ENCODE measurements at regions not wholly inside any gene's neighbourhood (a gene's known extent, or its start where the extent isn't known, plus 50 kb on each side); places are given as distances from the start of the nearest gene placed in this dataset.
A peak's percentile ranks its signal among the peaks of the same experiment; 100 is the strongest.

GRCh38 chr6:144580771-144581170 lies 295.6 kb downstream of the UTRN start:
- no TSS peak for BruUV-seq (replicated peaks)
- Mint-ChIP-seq H3K4me1 (ENCODE audit: low read depth, unreplicated experiment) (no peaks in the 10 kb centered on the region), H3K4me3 (ENCODE audit: low read depth, unreplicated experiment) (no peak overlapping the region), H3K27ac (ENCODE audit: unreplicated experiment) (no peak overlapping the region), H3K27me3 (ENCODE audit: unreplicated experiment) (no peaks in the 10 kb centered on the region), H3K9me3 (ENCODE audit: low read depth, unreplicated experiment) (no peaks in the 10 kb centered on the region), H3K36me3 (ENCODE audit: insufficient read depth, unreplicated experiment) (peaks cover 5% of the 10 kb centered on the region)
- CTCF ChIA-PET = no interaction called here
- no peak for TF ChIP-seq CTCF (IDR thresholded peaks at IDR 0.05; ENCODE audit: unreplicated experiment)
- intact Hi-C loops (cut with micrococcal nuclease; ENCODE audit: unreplicated experiment) = loop anchor here (10.0 kb wide), 1 partner anchor 194 kb away; no protein-coding TSS in a partner anchor
- DNase-seq = no peak

GRCh38 chr6:144581812-144582537 lies 296.8 kb downstream of the UTRN start:
- Mint-ChIP-seq H3K36me3 (ENCODE audit: insufficient read depth, unreplicated experiment) (peaks cover 5% of the 10 kb centered on the region), H3K27ac (ENCODE audit: unreplicated experiment) (no peak overlapping the region), H3K27me3 (ENCODE audit: unreplicated experiment) (no peaks in the 10 kb centered on the region), H3K9me3 (ENCODE audit: low read depth, unreplicated experiment) (no peaks in the 10 kb centered on the region), H3K4me1 (ENCODE audit: low read depth, unreplicated experiment) (no peaks in the 10 kb centered on the region), H3K4me3 (ENCODE audit: low read depth, unreplicated experiment) (no peak overlapping the region)
- no TSS peak for BruUV-seq (replicated peaks)
- peak; percentile 1 for DNase-seq
- intact Hi-C loops (cut with micrococcal nuclease; ENCODE audit: unreplicated experiment) = loop anchor here (10.0 kb wide), 1 partner anchor 193 kb away; no protein-coding TSS in a partner anchor
- CTCF ChIA-PET = no interaction called here
- TF ChIP-seq CTCF (IDR thresholded peaks at IDR 0.05; ENCODE audit: unreplicated experiment) = no peak

DNA sequence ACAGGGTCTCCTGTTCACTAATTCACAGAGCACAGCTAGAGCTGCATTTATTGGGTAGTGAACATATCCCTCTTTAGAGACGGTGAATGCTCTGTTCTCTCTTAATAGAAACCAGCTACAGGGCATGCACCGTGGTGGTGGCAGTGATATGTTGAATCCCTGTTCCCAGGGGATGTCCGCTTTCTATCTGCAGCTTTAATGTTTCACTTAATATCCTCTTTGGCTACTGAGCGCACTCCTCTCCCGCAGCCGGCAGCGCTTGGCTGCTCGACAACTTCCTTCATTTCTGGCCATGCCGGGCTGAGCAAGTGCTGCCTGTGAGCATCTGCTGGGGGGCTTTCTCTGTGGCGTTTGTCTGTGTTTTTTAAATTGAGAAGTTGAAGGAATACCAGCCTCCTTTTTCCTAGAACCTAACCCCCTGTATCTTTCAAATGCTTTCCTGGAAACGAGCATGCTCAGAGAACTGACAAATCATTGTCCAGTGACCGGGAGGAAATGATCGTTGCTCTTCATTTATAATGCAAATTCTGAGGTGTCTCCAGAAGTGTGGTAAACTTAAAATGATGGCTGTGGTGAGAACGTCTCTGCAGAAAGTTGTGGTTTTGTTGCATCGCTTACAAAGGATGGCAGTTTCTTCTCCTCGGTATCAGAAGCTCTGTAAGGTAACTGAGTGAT lies 297.9 kb downstream of the UTRN start:
- H3K9me3 Mint-ChIP-seq (ENCODE audit: low read depth, unreplicated experiment) = no peaks in the 10 kb centered on the region
- peaks cover 5% of the 10 kb centered on the region for H3K36me3 Mint-ChIP-seq (ENCODE audit: insufficient read depth, unreplicated experiment)
- no peak for DNase-seq
- no peak overlapping the region for H3K27ac Mint-ChIP-seq (ENCODE audit: unreplicated experiment)
- CTCF ChIA-PET = no interaction called here
- intact Hi-C loops (cut with micrococcal nuclease; ENCODE audit: unreplicated experiment) = loop anchor here (10.0 kb wide), 1 partner anchor 192 kb away; no protein-coding TSS in a partner anchor
- no peaks in the 10 kb centered on the region for H3K4me1 Mint-ChIP-seq (ENCODE audit: low read depth, unreplicated experiment)
- no peaks in the 10 kb centered on the region for H3K27me3 Mint-ChIP-seq (ENCODE audit: unreplicated experiment)
- no peak overlapping the region for H3K4me3 Mint-ChIP-seq (ENCODE audit: low read depth, unreplicated experiment)
- no peak for TF ChIP-seq CTCF (IDR thresholded peaks at IDR 0.05; ENCODE audit: unreplicated experiment)
- BruUV-seq (replicated peaks) = no TSS peak

GRCh38 chr6:144583614-144583954 lies 298.4 kb downstream of the UTRN start:
- Mint-ChIP-seq H3K27me3 (ENCODE audit: unreplicated experiment) (no peaks in the 10 kb centered on the region), H3K4me1 (ENCODE audit: low read depth, unreplicated experiment) (no peaks in the 10 kb centered on the region), H3K9me3 (ENCODE audit: low read depth, unreplicated experiment) (no peaks in the 10 kb centered on the region), H3K36me3 (ENCODE audit: insufficient read depth, unreplicated experiment) (peaks cover 5% of the 10 kb centered on the region), H3K27ac (ENCODE audit: unreplicated experiment) (no peak overlapping the region), H3K4me3 (ENCODE audit: low read depth, unreplicated experiment) (no peak overlapping the region)
- no TSS peak for BruUV-seq (replicated peaks)
- intact Hi-C loops (cut with micrococcal nuclease; ENCODE audit: unreplicated experiment) = loop anchor here (10.0 kb wide), 1 partner anchor 191 kb away; no protein-coding TSS in a partner anchor
- CTCF ChIA-PET = interaction anchor here (1.2 kb wide), 1 partner anchor 195 kb away, joined by 4 read pairs; no protein-coding TSS in a partner anchor
- no peak for DNase-seq
- TF ChIP-seq CTCF (IDR thresholded peaks at IDR 0.05; ENCODE audit: unreplicated experiment) = no peak
